SK-N-SH treated with all-trans-retinoic acid at 6 μM for 48 hours (cell line): ENCODE measurements at regions not wholly inside any gene's neighbourhood (a gene's known extent, or its start where the extent isn't known, plus 50 kb on each side); places are given as distances from the start of the nearest gene placed in this dataset.

ENCODE experiments used
- ATAC-seq: fragments of 200-7000 bp; cut with Tn5 transposase; 3 replicates; pipeline ENCODE4 v1.9.1; 2020; ENCODE audit warnings: mild to moderate bottlenecking, moderate library complexity
- BACH2 ChIP-seq: fragments of 250-450 bp; sonication (Bioruptor Pico); IDR thresholded peaks from 2 replicates; pipeline ENCODE4 v1.9.0; 2021; ENCODE audit warnings: mild to moderate bottlenecking, borderline replicate concordance
- ESRRG ChIP-seq: fragments of 250-450 bp; sonication (Bioruptor Pico); IDR thresholded peaks from 2 replicates; pipeline ENCODE4 v1.6.1; 2021; ENCODE audit warnings: mild to moderate bottlenecking
- GLIS3 ChIP-seq: fragments of 250-450 bp; sonication (Bioruptor Pico); IDR thresholded peaks from 2 replicates; pipeline ENCODE4 v1.5.0; 2020; ENCODE audit warnings: mild to moderate bottlenecking, moderate library complexity
- ISL1 ChIP-seq: fragments of 250-450 bp; sonication (Bioruptor Pico); IDR thresholded peaks from 2 replicates; pipeline ENCODE4 v2.1.2; 2022; ENCODE audit warnings: mild to moderate bottlenecking, moderate library complexity
- RARB ChIP-seq: fragments of 250-450 bp; sonication (Bioruptor Pico); IDR thresholded peaks from 2 replicates; pipeline ENCODE4 v1.8.0; 2021; ENCODE audit warnings: mild to moderate bottlenecking, moderate library complexity
- SNAI2 ChIP-seq: fragments of 250-450 bp; sonication (Bioruptor Pico); IDR thresholded peaks from 2 replicates; pipeline ENCODE4 v1.5.0; 2020; ENCODE audit warnings: mild to moderate bottlenecking, moderate library complexity
- TCF4 ChIP-seq: fragments of 250-450 bp; sonication (Bioruptor Pico); IDR thresholded peaks from 2 replicates; pipeline ENCODE4 v1.8.0; 2021; ENCODE audit warnings: mild to moderate bottlenecking, moderate library complexity, borderline replicate concordance
- ZFP3 ChIP-seq: fragments of 250-450 bp; sonication (Bioruptor Pico); IDR thresholded peaks from 2 replicates; pipeline ENCODE4 v1.5.0; 2020; ENCODE audit warnings: mild to moderate bottlenecking, moderate library complexity
- ZFP30 ChIP-seq: fragments of 450-650 bp; formaldehyde crosslinking; IDR thresholded peaks from 2 replicates; pipeline ENCODE4 v1.5.0; 2022; ENCODE audit warnings: mild to moderate bottlenecking, moderate library complexity
- ZNF565 ChIP-seq: fragments of 450-650 bp; formaldehyde crosslinking; conservative IDR thresholded peaks from 2 replicates; pipeline ENCODE4 v1.5.0; 2020; ENCODE audit warnings: low read depth, mild to moderate bottlenecking, moderate library complexity
- ZNF70 ChIP-seq: fragments of 450-650 bp; formaldehyde crosslinking; IDR thresholded peaks from 2 replicates; pipeline ENCODE4 v1.5.0; 2020; ENCODE audit warnings: mild to moderate bottlenecking, moderate library complexity
- ZNF8 ChIP-seq: fragments of 450-650 bp; formaldehyde crosslinking; IDR thresholded peaks from 2 replicates; pipeline ENCODE4 v1.5.0; 2020; ENCODE audit warnings: mild to moderate bottlenecking, moderate library complexity
- TF ChIP-seq, protein P1 (sequence below): fragments of 250-450 bp; sonication (Bioruptor Pico); IDR thresholded peaks from 2 replicates; pipeline ENCODE4 v1.5.0; 2020; ENCODE audit warnings: mild to moderate bottlenecking, moderate library complexity
- TF ChIP-seq, protein P2 (sequence below): fragments of 250-450 bp; sonication (Bioruptor Pico); IDR thresholded peaks from 2 replicates; pipeline ENCODE4 v1.8.0; 2020; ENCODE audit warnings: mild to moderate bottlenecking, moderate library complexity, borderline replicate concordance
- TF ChIP-seq, protein P3 (sequence below): fragments of 250-450 bp; sonication (Bioruptor Pico); IDR thresholded peaks from 2 replicates; pipeline ENCODE4 v1.5.1; 2020; ENCODE audit warnings: low read depth, mild to moderate bottlenecking, moderate library complexity
- TF ChIP-seq, protein P4 (sequence below): fragments of 250-450 bp; sonication (Bioruptor Pico); IDR thresholded peaks from 2 replicates; pipeline ENCODE4 v1.5.1; 2021; ENCODE audit warnings: mild to moderate bottlenecking, moderate library complexity

DNA sequence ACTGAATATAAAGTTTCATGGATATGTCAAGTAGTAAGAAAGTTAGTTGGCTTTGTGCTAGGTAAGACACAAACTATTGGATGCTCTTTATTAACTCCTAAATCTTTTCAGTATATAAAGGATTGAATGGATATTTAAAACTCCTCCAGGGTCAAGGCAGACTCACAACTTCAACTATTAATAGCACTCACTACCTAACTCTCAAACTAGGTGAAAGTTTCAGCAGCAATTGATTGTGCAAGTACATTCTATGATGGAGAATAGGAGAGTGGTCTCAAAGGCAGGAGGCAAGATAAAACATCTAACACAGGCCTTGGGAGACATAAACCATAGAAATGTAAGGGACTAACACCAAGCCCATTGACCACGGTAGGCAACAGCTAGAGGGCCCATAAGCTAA lies 328.9 kb upstream of the CHAC2 start:
- ATAC-seq, result no peak
- TF ChIP-seq ZNF70 (CRISPR knock-in tag), result no peak

DNA sequence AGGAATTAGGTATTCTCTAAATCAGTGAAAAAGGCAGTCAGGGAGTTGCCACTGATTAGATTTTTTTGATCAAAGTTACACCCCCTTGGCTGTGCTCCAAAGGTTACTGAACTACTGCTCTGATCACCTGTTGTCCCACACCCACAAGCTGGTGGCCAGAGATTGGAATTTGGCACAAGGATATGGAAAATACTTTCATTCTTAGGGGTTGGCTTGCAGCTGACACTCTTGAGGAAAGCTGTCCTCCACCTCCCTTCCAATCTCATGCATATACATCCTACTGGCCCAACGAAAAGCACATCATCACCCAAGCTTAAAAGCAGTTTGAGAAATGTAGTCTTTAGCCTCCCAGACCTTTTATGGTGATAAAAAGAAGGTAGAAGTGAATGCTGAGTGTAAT lies 329.5 kb upstream of the CHAC2 start:
- TF ChIP-seq ZNF565 (CRISPR knock-in tag) (no peak), GLIS3 (CRISPR knock-in tag) (no peak), ZFP30 (no peak), ZNF70 (CRISPR knock-in tag) (no peak), SNAI2 (no peak), ZNF8 (CRISPR knock-in tag) (no peak), ZFP3 (CRISPR knock-in tag) (no peak), RARB (no peak)
- TF ChIP-seq, protein P1, sequence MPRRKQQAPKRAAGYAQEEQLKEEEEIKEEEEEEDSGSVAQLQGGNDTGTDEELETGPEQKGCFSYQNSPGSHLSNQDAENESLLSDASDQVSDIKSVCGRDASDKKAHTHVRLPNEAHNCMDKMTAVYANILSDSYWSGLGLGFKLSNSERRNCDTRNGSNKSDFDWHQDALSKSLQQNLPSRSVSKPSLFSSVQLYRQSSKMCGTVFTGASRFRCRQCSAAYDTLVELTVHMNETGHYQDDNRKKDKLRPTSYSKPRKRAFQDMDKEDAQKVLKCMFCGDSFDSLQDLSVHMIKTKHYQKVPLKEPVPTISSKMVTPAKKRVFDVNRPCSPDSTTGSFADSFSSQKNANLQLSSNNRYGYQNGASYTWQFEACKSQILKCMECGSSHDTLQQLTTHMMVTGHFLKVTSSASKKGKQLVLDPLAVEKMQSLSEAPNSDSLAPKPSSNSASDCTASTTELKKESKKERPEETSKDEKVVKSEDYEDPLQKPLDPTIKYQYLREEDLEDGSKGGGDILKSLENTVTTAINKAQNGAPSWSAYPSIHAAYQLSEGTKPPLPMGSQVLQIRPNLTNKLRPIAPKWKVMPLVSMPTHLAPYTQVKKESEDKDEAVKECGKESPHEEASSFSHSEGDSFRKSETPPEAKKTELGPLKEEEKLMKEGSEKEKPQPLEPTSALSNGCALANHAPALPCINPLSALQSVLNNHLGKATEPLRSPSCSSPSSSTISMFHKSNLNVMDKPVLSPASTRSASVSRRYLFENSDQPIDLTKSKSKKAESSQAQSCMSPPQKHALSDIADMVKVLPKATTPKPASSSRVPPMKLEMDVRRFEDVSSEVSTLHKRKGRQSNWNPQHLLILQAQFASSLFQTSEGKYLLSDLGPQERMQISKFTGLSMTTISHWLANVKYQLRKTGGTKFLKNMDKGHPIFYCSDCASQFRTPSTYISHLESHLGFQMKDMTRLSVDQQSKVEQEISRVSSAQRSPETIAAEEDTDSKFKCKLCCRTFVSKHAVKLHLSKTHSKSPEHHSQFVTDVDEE (CRISPR knock-in tag), result no peak
- TF ChIP-seq, protein P2, sequence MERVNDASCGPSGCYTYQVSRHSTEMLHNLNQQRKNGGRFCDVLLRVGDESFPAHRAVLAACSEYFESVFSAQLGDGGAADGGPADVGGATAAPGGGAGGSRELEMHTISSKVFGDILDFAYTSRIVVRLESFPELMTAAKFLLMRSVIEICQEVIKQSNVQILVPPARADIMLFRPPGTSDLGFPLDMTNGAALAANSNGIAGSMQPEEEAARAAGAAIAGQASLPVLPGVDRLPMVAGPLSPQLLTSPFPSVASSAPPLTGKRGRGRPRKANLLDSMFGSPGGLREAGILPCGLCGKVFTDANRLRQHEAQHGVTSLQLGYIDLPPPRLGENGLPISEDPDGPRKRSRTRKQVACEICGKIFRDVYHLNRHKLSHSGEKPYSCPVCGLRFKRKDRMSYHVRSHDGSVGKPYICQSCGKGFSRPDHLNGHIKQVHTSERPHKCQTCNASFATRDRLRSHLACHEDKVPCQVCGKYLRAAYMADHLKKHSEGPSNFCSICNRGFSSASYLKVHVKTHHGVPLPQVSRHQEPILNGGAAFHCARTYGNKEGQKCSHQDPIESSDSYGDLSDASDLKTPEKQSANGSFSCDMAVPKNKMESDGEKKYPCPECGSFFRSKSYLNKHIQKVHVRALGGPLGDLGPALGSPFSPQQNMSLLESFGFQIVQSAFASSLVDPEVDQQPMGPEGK (CRISPR knock-in tag), result no peak
- TF ChIP-seq, protein P3, sequence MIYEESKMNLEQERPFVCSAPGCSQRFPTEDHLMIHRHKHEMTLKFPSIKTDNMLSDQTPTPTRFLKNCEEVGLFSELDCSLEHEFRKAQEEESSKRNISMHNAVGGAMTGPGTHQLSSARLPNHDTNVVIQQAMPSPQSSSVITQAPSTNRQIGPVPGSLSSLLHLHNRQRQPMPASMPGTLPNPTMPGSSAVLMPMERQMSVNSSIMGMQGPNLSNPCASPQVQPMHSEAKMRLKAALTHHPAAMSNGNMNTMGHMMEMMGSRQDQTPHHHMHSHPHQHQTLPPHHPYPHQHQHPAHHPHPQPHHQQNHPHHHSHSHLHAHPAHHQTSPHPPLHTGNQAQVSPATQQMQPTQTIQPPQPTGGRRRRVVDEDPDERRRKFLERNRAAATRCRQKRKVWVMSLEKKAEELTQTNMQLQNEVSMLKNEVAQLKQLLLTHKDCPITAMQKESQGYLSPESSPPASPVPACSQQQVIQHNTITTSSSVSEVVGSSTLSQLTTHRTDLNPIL, result no peak
- ATAC-seq, result no peak

DNA sequence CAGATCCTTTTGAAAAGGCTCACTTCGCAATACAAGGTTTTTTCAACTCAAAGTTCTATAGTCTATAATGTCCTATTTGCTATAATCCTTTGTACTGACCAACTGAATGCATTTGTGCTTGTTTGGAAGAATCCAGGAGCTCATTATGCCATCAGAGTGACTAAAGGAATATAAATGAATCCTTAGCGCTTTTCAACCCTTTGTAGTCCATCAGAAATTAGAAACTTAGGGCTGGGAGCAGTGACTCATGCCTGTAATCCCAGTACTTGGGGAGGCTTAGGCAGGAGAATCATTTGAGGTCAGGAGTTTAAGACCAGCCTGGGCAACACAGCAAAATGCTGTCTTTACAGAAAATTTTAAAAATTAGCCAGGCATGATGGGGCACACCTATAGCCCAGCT lies 330.2 kb upstream of the CHAC2 start:
- no peak for ATAC-seq
- TF ChIP-seq ESRRG (no peak), ISL1 (no peak), BACH2 (CRISPR knock-in tag) (no peak), ZNF70 (CRISPR knock-in tag) (no peak), ZFP30 (no peak), ZNF8 (CRISPR knock-in tag) (no peak), ZNF565 (CRISPR knock-in tag) (no peak), TCF4 (CRISPR knock-in tag) (no peak), SNAI2 (no peak), RARB (no peak)
- TF ChIP-seq, protein P4, sequence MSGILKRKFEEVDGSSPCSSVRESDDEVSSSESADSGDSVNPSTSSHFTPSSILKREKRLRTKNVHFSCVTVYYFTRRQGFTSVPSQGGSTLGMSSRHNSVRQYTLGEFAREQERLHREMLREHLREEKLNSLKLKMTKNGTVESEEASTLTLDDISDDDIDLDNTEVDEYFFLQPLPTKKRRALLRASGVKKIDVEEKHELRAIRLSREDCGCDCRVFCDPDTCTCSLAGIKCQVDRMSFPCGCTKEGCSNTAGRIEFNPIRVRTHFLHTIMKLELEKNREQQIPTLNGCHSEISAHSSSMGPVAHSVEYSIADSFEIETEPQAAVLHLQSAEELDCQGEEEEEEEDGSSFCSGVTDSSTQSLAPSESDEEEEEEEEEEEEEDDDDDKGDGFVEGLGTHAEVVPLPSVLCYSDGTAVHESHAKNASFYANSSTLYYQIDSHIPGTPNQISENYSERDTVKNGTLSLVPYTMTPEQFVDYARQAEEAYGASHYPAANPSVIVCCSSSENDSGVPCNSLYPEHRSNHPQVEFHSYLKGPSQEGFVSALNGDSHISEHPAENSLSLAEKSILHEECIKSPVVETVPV (CRISPR knock-in tag), result no peak
- TF ChIP-seq, protein P1 (CRISPR knock-in tag), result no peak
- TF ChIP-seq, protein P2 (CRISPR knock-in tag), result no peak
- TF ChIP-seq, all 23 proteins: peak for 0
